ENCODE measurements at regions not wholly inside any gene's neighbourhood (a gene's known extent, or its start where the extent isn't known, plus 50 kb on each side); places are given as distances from the start of the nearest gene placed in this dataset.

GRCh38 chr6:153590411-153590810, 448.6 kb upstream of the OPRM1 start:
- Histone ChIP-seq H3K4me2 (ENCODE audit: extremely low read depth, insufficient read depth, low read length) (no peak overlapping the region), H3K9me3 (ENCODE audit: control insufficient read depth, insufficient read depth, low read depth, low read length) (no peaks in the 10 kb centered on the region), H3K4me1 (ENCODE audit: control insufficient read depth, extremely low read depth, insufficient read depth, low read length) (no peaks in the 10 kb centered on the region), H3K79me2 (ENCODE audit: control insufficient read depth, insufficient read depth, low read length) (no peaks in the 10 kb centered on the region), H3K36me3 (ENCODE audit: control insufficient read depth, insufficient read depth, low read length) (no peaks in the 10 kb centered on the region), H3K27me3 (ENCODE audit: control insufficient read depth, insufficient read depth, low read length) (no peaks in the 10 kb centered on the region), H3K27ac (ENCODE audit: insufficient read depth, low read length) (no peak overlapping the region), H3K4me3 (replicated peaks in 1 of 4; ENCODE audit: control extremely low read depth in 1 of 4, insufficient read depth in 1 of 4, low read depth in 3 of 4, low read length in 4 of 4) (no peak overlapping the region), H3K9ac (ENCODE audit: insufficient read depth, low read length) (no peak overlapping the region), H4K20me1 (ENCODE audit: control insufficient read depth, extremely low read depth, insufficient read depth, low read length) (no peaks in the 10 kb centered on the region), H2AFZ (ENCODE audit: low read length) (no peak overlapping the region)
- TF ChIP-seq CTCF (conservative IDR thresholded peaks at IDR 0.05 in 1 of 2, IDR thresholded peaks at IDR 0.05 in 1 of 2; ENCODE audit: low read depth in 1 of 2, low read length in 2 of 2) (no peak), EZH2 (IDR thresholded peaks at IDR 0.05; ENCODE audit: low read length, missing control alignments) (no peak)
- DNase-seq (ENCODE audit: low read depth in 2 of 2) = no peak

- no peaks in the 10 kb centered on the region for H3K9me3 ChIP-seq (ENCODE audit: control insufficient read depth, insufficient read depth, low read depth, low read length)
- no peaks in the 10 kb centered on the region for H4K20me1 ChIP-seq (ENCODE audit: control insufficient read depth, extremely low read depth, insufficient read depth, low read length)
- H3K4me3 ChIP-seq (replicated peaks in 1 of 4; ENCODE audit: control extremely low read depth in 1 of 4, insufficient read depth in 1 of 4, low read depth in 3 of 4, low read length in 4 of 4) = no peak overlapping the region
- no peaks in the 10 kb centered on the region for H3K36me3 ChIP-seq (ENCODE audit: control insufficient read depth, insufficient read depth, low read length)
- H3K27me3 ChIP-seq (ENCODE audit: control insufficient read depth, insufficient read depth, low read length) = no peaks in the 10 kb centered on the region
- no peak overlapping the region for H3K4me2 ChIP-seq (ENCODE audit: extremely low read depth, insufficient read depth, low read length)
- no peaks in the 10 kb centered on the region for H3K79me2 ChIP-seq (ENCODE audit: control insufficient read depth, insufficient read depth, low read length)
- H3K9ac ChIP-seq (ENCODE audit: insufficient read depth, low read length) = no peak overlapping the region
- no peak for DNase-seq (ENCODE audit: low read depth in 2 of 2)
- no peak overlapping the region for H2AFZ ChIP-seq (ENCODE audit: low read length)
- H3K27ac ChIP-seq (ENCODE audit: insufficient read depth, low read length) = no peak overlapping the region
- H3K4me1 ChIP-seq (ENCODE audit: control insufficient read depth, extremely low read depth, insufficient read depth, low read length) = no peaks in the 10 kb centered on the region
- TF ChIP-seq CTCF (conservative IDR thresholded peaks at IDR 0.05 in 1 of 2, IDR thresholded peaks at IDR 0.05 in 1 of 2; ENCODE audit: low read depth in 1 of 2, low read length in 2 of 2) (no peak), EZH2 (IDR thresholded peaks at IDR 0.05; ENCODE audit: low read length, missing control alignments) (no peak)
These were observed 450.7 kb upstream of the OPRM1 start for GRCh38 chr6:153588330-153588729.

DNA sequence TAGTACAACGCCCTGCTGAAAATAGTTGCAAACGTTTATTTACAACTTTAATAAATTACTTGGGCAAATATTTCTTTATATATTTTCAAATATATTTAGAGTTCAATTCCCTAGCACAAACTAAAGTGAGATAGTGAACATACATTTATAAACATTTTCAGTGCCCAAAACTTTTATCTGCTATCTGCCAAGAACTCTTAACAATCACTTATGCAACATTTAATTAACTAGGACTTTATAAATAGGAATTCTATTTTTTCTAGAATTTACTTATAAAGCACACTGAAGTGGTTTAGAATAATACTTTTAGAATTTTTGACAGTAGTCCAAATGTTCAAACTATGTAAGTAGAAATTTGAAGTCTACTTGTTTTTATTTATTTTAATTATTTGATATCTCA, 452.6 kb upstream of the RGS17 start:
- TF ChIP-seq EZH2 (IDR thresholded peaks at IDR 0.05; ENCODE audit: low read length, missing control alignments) (no peak), CTCF (conservative IDR thresholded peaks at IDR 0.05 in 1 of 2, IDR thresholded peaks at IDR 0.05 in 1 of 2; ENCODE audit: low read depth in 1 of 2, low read length in 2 of 2) (no peak)

More for the DNA sequence above, 452.6 kb upstream of the RGS17 start:
- no peak for DNase-seq (ENCODE audit: low read depth in 2 of 2)
- H3K36me3 ChIP-seq (ENCODE audit: control insufficient read depth, insufficient read depth, low read length) = no peaks in the 10 kb centered on the region
- H3K79me2 ChIP-seq (ENCODE audit: control insufficient read depth, insufficient read depth, low read length) = no peaks in the 10 kb centered on the region
- no peaks in the 10 kb centered on the region for H3K27me3 ChIP-seq (ENCODE audit: control insufficient read depth, insufficient read depth, low read length)
- no peaks in the 10 kb centered on the region for H3K9me3 ChIP-seq (ENCODE audit: control insufficient read depth, insufficient read depth, low read depth, low read length)
- no peak overlapping the region for H2AFZ ChIP-seq (ENCODE audit: low read length)
- H3K4me1 ChIP-seq (ENCODE audit: control insufficient read depth, extremely low read depth, insufficient read depth, low read length) = no peaks in the 10 kb centered on the region
- H4K20me1 ChIP-seq (ENCODE audit: control insufficient read depth, extremely low read depth, insufficient read depth, low read length) = no peaks in the 10 kb centered on the region
- H3K9ac ChIP-seq (ENCODE audit: insufficient read depth, low read length) = no peak overlapping the region
- H3K4me2 ChIP-seq (ENCODE audit: extremely low read depth, insufficient read depth, low read length) = no peak overlapping the region
- no peak overlapping the region for H3K27ac ChIP-seq (ENCODE audit: insufficient read depth, low read length)
- no peak overlapping the region for H3K4me3 ChIP-seq (replicated peaks in 1 of 4; ENCODE audit: control extremely low read depth in 1 of 4, insufficient read depth in 1 of 4, low read depth in 3 of 4, low read length in 4 of 4)

Measured in fibroblast of lung (primary cell).